Activated CD4-positive, alpha-beta T cell treated with anti-CD3 and anti-CD28 coated beads, Interleukin-2, Interleukin-4, amounts not matched to agents 100 ng/mL and 50 ng/mL, durations not matched to agents 16 hours and 8 hours (primary cell): ENCODE measurements at regions not wholly inside any gene's neighbourhood (a gene's known extent, or its start where the extent isn't known, plus 50 kb on each side); places are given as distances from the start of the nearest gene placed in this dataset.
"Not testable (repeated sequence)": the region's sequence is repeated elsewhere in the genome, so short reads cannot be mapped to it uniquely, and the experiment has no call there.

ENCODE experiments used
- DNase-seq: peaks from one replicate; pipeline ENCODE4 v3.0.0-alpha.2; 2020; ENCODE audit warnings: low spot score

DNA sequence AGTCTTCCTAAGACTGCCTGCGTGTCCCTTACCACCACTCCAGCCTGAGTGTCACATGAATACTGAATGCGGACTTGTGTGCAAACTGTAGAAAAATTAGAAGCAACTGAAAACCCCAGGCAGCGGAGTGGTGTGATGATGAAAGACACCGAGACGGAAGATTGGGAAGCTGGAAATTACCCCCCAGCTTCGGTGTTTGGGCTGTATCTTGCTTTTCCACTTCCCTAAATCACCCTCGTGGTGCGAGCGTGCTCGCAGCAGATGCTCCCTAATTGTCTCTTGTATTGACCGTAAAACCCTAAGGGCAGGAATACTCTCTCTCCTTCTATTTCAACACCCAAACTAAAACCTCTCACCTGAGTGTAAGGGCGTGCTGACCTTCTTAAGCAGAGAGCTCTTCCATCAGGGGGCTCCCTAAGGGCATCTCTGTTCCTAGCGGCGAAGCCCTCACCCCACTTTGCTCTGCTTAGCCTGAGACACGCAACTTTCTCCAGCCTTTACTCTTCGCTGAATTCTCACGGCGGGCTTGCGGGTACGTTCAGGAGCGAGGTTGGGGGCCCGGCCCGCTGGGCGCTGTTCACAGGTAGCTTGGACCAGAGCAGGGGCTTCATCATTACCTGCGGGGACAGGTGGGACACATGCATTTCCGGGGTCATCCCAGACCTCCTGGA, 62.4 kb downstream of the CRYBB2 start:
- no peak for DNase-seq

- DNase-seq: no peak
Measured at GRCh38 chr22:25282346-25282670, 62.9 kb downstream of the CRYBB2 start.

DNA sequence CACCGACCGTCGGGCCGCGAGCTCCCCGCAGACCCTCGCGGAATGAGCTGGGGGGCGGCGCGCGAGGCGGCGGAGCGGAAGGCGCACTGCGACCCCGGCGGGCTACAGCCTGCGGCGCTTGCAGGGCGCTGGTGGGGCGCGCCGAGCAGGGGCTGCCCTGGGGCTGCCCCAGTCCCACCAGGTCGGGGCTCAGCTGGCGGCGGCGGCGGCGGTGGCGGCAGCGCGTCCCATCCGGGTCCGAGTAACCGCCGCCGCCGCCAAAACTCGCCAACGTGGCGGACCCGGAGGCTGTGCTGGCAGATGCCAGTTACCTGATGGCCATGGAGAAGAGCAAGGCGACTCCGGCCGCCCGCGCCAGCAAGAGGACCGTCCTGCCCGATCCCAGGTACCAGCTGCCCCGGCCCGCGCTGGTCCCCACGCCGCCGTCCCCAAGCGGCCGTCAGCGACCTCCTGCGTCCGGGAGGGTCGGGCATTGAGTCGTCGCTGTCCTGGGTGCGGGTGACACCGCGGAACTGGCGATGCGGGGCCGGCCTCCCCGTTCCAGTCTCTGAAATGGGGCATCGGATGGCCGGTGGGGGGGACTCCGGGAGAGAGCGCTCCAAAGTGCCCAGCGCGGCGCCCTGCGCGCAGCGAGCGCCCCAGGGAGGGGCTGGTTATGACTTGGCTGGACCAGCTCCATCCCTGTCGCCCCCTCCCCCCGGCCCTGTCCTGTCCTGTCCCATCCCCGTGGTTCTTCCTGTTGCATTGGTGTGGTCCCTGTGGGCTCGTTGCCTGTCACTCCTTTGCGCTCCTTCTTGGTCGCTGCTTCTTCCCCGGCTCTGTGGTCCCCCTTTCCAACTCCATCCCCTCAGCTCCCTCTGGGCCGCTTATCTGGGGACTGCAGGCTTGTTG, 63.5 kb downstream of the CRYBB2 start:
- DNase-seq: no peak

- DNase-seq: not testable (repeated sequence)
Measured at GRCh38 chr22:25288481-25288880, 69.0 kb downstream of the CRYBB2 start.

GRCh38 chr22:25301912-25302311, 82.5 kb downstream of the CRYBB2 start:
- not testable (repeated sequence) for DNase-seq

DNA sequence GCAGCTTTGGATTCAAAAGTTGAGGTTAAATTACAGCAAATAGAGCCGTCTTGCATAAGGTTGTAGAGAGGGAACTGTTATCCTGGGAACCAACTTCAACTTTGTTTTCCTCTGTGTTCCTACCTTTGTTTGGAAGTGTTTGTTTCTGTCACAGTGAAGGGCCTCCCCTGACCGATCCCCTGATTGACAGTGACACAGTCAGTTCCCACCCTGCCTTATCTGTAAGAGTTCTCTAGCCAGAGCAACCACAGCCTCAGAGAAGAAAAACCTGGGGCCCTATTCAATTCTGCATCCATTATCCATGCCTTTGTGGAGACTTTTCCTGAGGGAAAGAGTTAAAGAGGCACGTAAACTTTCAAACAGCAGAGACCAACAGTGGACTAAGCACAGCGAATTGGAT, 90.1 kb downstream of the CRYBB2 start:
- DNase-seq: not testable (repeated sequence)

- DNase-seq: not testable (repeated sequence)
Measured at GRCh38 chr22:25311924-25312323, 92.5 kb downstream of the CRYBB2 start.

- no peak for DNase-seq
Measured at GRCh38 chr22:25318081-25318823, 98.8 kb downstream of the CRYBB2 start.

DNA sequence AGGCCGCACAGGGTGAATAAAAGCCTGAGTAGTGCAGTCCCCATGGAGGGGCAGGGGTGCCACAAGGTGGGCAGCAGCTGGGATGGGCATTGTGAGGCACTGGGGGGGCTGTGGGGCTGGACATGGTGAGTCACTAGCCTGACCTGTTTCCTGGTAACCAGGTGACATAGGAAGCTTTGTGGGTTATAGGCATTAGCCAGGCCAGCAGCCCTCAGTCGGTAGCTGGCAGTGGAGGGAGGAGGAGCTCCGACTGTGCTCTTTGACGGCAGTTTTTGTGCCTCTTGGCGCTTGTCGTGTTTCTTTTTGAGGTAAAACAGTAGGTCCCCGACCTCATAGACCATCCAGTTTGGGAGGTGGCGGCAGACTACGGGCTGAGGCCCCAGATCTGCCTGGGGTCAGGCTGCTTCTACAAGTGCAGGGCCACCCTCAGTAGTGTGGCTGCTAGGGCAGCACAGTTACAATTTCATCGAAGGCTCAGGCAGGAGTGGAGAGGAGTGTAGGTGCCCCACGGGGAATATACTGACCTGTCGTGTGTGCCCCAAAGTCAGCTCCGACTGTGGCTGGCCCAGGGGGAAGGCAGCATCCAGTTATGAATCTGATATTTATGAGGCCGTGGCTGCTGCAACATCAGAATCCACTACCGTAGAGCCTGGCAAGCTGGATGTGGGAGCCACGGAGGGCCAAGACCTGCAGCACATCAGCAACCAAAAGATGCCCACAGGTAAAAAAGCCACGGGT, 107.7 kb downstream of the CRYBB2 start:
- no peak for DNase-seq

GRCh38 chr22:25331050-25331449, 111.6 kb downstream of the CRYBB2 start:
- no peak for DNase-seq

GRCh38 chr22:25331911-25332310, 112.5 kb downstream of the CRYBB2 start:
- DNase-seq: not testable (repeated sequence)

DNA sequence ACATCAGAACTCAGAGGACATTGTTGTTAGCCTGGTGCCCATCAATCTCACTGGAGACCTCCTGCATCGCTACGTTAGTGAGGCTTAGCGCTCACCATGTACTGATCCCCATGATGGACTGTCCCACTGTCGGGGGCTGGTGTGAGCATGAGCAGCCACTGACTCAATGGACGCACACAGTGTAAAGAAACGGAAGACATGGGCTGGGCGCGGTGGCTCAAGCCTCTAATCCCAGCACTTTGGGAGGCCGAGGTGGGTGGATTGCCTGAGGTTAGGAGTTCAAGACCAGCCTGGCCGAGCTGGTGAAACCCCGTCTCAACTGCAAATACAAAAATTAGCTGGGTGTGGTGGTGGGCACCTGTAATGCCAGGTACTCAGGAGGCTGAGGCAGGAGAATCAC, 112.9 kb downstream of the CRYBB2 start:
- no peak for DNase-seq

DNA sequence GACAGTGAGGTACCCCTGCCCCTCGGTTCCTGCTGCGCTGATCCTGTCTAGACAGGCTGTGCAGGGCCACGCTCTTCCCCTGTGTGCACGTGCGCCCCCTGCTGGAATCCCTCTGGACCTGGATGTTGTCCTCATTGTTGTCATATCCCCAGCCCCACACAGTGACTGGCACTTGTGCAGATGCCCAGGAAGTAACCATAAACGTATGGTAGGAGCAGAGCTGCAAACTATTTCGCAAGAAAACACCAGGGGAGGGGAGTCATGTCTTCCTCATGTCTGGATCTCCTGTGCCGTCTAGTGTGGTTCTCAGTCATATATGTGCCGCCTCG, 114.7 kb downstream of the CRYBB2 start:
- DNase-seq: peak; percentile 65

- not testable (repeated sequence) for DNase-seq
Measured at GRCh38 chr22:25334631-25335030, 115.2 kb downstream of the CRYBB2 start.

- DNase-seq: not testable (repeated sequence)
Measured at GRCh38 chr22:25335276-25335675, 115.8 kb downstream of the CRYBB2 start.

DNA sequence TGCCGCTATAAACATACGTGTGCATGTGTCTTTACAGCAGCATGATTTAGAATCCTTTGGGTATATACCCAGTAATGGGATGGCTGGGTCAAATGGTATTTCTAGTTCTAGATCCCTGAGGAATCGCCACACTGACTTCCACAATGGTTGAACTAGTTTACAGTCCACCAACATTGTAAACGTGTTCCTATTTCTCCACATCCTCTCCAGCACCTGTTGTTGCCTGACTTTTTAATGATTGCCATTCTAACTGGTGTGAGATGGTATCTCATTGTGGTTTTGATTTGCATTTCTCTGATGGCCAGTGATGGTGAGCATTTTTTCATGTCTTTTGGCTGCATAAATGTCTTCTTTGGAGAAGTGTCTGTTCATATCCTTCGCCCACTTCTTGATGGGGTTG, 121.1 kb downstream of the CRYBB2 start:
- not testable (repeated sequence) for DNase-seq

GRCh38 chr22:25344366-25344765, 124.9 kb downstream of the CRYBB2 start:
- not testable (repeated sequence) for DNase-seq

- DNase-seq: no peak
Measured at GRCh38 chr22:25346859-25347751, 127.7 kb downstream of the CRYBB2 start.

DNA sequence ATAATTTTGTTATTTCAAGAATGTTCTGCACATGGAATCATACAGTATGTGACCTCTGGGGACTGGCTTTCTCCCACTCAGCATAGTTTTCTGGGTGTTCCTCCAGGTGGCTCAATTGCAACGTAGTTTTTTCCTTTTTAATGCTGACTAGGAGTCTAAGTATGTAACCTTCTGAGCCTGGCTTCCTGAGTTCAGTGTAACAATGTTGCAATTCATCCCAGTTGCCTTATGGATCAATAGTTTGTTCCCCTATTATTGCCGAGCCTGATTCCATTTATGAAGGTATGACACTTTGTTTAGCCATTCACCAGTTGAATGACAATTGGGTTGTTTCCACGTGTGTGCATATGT, 128.3 kb downstream of the CRYBB2 start:
- DNase-seq: no peak

DNA sequence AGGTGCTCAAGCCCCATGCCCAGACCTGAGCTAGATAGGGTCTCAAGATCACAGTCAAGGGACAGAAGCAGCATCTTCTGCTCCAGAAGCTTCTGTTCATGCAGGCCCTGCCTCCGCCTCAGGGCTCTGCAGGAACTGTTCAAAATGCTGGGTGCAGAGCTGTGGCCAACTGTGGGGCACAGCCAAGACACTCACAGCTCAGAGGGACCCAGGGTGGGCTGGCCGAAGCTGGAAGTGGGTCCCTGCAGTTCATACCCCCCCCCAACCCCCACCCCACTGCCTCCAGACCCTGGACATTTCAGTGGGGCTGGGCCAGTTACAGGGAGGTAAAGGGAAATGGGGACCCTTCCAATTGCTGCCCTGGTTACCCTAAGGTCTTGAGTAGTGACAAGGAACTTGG, 129.0 kb downstream of the CRYBB2 start:
- no peak for DNase-seq

GRCh38 chr22:25348996-25349395, 129.6 kb downstream of the CRYBB2 start:
- DNase-seq: not testable (repeated sequence)
